Loucy (cell line): ENCODE measurements at regions not wholly inside any gene's neighbourhood (a gene's known extent, or its start where the extent isn't known, plus 50 kb on each side); places are given as distances from the start of the nearest gene placed in this dataset.

Source experiments
- H2AFZ ChIP-seq: fragments of 200-600 bp; sonication (generic); 2 replicates; pipeline ENCODE4 v1.6.0; 2016; ENCODE audit warnings: antibody characterized with exemption, mild to moderate bottlenecking, low read length, moderate library complexity
- H3F3A ChIP-seq: fragments of 200-600 bp; 2 replicates; pipeline ENCODE4 v1.6.0; 2016; ENCODE audit warnings: antibody characterized with exemption, low read depth, mild to moderate bottlenecking
- H3K27me3 ChIP-seq: fragments of 200-600 bp; sonication (generic); 2 replicates; pipeline ENCODE4 v1.6.1; 2014; ENCODE audit warnings: low read length, mild to moderate bottlenecking; ENCODE audit not compliant: insufficient read depth, poor library complexity, severe bottlenecking
- H3K36me3 ChIP-seq: fragments of 200-600 bp; sonication (generic); 2 replicates; pipeline ENCODE4 v1.6.1; 2016; ENCODE audit warnings: low read length; ENCODE audit not compliant: insufficient read depth
- H3K4me1 ChIP-seq: fragments of 200-600 bp; sonication (generic); 2 replicates; pipeline ENCODE4 v1.5.1; 2014; ENCODE audit warnings: low read length, mild to moderate bottlenecking; ENCODE audit not compliant: insufficient read depth, poor library complexity, severe bottlenecking
- H3K4me2 ChIP-seq: fragments of 200-600 bp; sonication (generic); 2 replicates; pipeline ENCODE4 v1.6.0; 2014; ENCODE audit warnings: antibody characterized with exemption, low read length, low read depth, mild to moderate bottlenecking; ENCODE audit not compliant: poor library complexity, severe bottlenecking
- H3K4me3 ChIP-seq: fragments of 200-600 bp; sonication (generic); 2 replicates; pipeline ENCODE4 v1.5.1; 2014; ENCODE audit warnings: low read length, mild to moderate bottlenecking, mixed read lengths; ENCODE audit not compliant: poor library complexity, severe bottlenecking
- H3K79me2 ChIP-seq: fragments of 200-600 bp; sonication (generic); 2 replicates; pipeline ENCODE4 v1.6.1; 2014; ENCODE audit warnings: low read length; ENCODE audit not compliant: insufficient read depth
- H3K9ac ChIP-seq: fragments of 200-600 bp; sonication (generic); 2 replicates; pipeline ENCODE4 v1.6.0; 2014; ENCODE audit warnings: mild to moderate bottlenecking, low read depth, low read length, moderate library complexity; ENCODE audit not compliant: poor library complexity, severe bottlenecking
- H3K9me2 ChIP-seq: fragments of 200-600 bp; sonication (generic); replicated peaks from 2 replicates; pipeline ENCODE4 v1.6.1; 2016; ENCODE audit warnings: low read depth, low read length, mixed read lengths
- H3K9me3 ChIP-seq: fragments of 200-600 bp; sonication (generic); 2 replicates; pipeline ENCODE4 v1.6.1; 2014; ENCODE audit warnings: mild to moderate bottlenecking, antibody characterized with exemption, low read length, low read depth; ENCODE audit not compliant: insufficient read depth
- H4K20me1 ChIP-seq: fragments of 200-600 bp; sonication (generic); 2 replicates; pipeline ENCODE4 v1.6.0; 2014; ENCODE audit warnings: antibody characterized with exemption, low read length, mild to moderate bottlenecking; ENCODE audit not compliant: insufficient read depth, poor library complexity, severe bottlenecking
- CTCF ChIP-seq: fragments of 200-600 bp; sonication (generic); conservative IDR thresholded peaks from 2 replicates; pipeline ENCODE4 v1.5.1; 2014; ENCODE audit warnings: mild to moderate bottlenecking, antibody characterized with exemption, low read length
- EZH2phosphoT487 ChIP-seq: fragments of 200-600 bp; IDR thresholded peaks from 2 replicates; pipeline ENCODE4 v1.6.1; 2018; ENCODE audit warnings: antibody characterized with exemption, mild to moderate bottlenecking, moderate library complexity, borderline replicate concordance

GRCh38 chr14:34086223-34086757 is 135.4 kb upstream of the EGLN3 start:
- no peak overlapping the region for H2AFZ ChIP-seq
- TF ChIP-seq CTCF (no peak), EZH2phosphoT487 (no peak)
- no peaks in the 10 kb centered on the region for H3K4me1 ChIP-seq
- no peaks in the 10 kb centered on the region for H3K9me2 ChIP-seq
- no peaks in the 10 kb centered on the region for H3K27me3 ChIP-seq
- H3K9me3 ChIP-seq, result no peaks in the 10 kb centered on the region
- H3K4me3 ChIP-seq, result no peak overlapping the region
- no peaks in the 10 kb centered on the region for H3K79me2 ChIP-seq
- H4K20me1 ChIP-seq, result no peaks in the 10 kb centered on the region
- H3K4me2 ChIP-seq, result no peak overlapping the region
- H3K36me3 ChIP-seq, result no peaks in the 10 kb centered on the region
- no peaks in the 10 kb centered on the region for H3F3A ChIP-seq
- no peak overlapping the region for H3K9ac ChIP-seq

- H3K9me3 ChIP-seq, result no peaks in the 10 kb centered on the region
- H3K4me3 ChIP-seq, result no peak overlapping the region
- no peak for TF ChIP-seq EZH2phosphoT487
- no peak for TF ChIP-seq CTCF
- H2AFZ ChIP-seq, result no peak overlapping the region
- H3K9me2 ChIP-seq, result no peaks in the 10 kb centered on the region
- H3K4me1 ChIP-seq, result no peaks in the 10 kb centered on the region
- H3K4me2 ChIP-seq, result no peak overlapping the region
- H3K36me3 ChIP-seq, result no peaks in the 10 kb centered on the region
- H3K79me2 ChIP-seq, result no peaks in the 10 kb centered on the region
- no peaks in the 10 kb centered on the region for H3F3A ChIP-seq
- no peaks in the 10 kb centered on the region for H4K20me1 ChIP-seq
- H3K9ac ChIP-seq, result no peak overlapping the region
- H3K27me3 ChIP-seq, result no peaks in the 10 kb centered on the region
Measured at GRCh38 chr14:34085695-34086094, 134.8 kb upstream of the EGLN3 start.

GRCh38 chr14:34081576-34082136 is 130.8 kb upstream of the EGLN3 start:
- Histone ChIP-seq H4K20me1 (no peaks in the 10 kb centered on the region), H3K9ac (no peak overlapping the region), H3K4me3 (no peak overlapping the region), H3K4me1 (no peaks in the 10 kb centered on the region), H3K9me3 (no peaks in the 10 kb centered on the region), H3K27me3 (no peaks in the 10 kb centered on the region), H3K36me3 (no peaks in the 10 kb centered on the region), H3K79me2 (no peaks in the 10 kb centered on the region), H2AFZ (no peak overlapping the region), H3K9me2 (no peaks in the 10 kb centered on the region), H3K4me2 (no peak overlapping the region), H3F3A (no peaks in the 10 kb centered on the region)
- no peak for TF ChIP-seq EZH2phosphoT487
- TF ChIP-seq CTCF, result no peak
